CD14-positive monocyte (primary cell): ENCODE measurements at regions not wholly inside any gene's neighbourhood (a gene's known extent, or its start where the extent isn't known, plus 50 kb on each side); places are given as distances from the start of the nearest gene placed in this dataset.

ENCODE experiments used
- DNase-seq, 3 donors: peaks; one replicate each; pipeline ENCODE4 v3.0.0-alpha.2; 2011 to 2022
- H2AFZ ChIP-seq: 2 replicates; pipeline ENCODE4 v1.6.0; 2012; ENCODE audit warnings: mild to moderate bottlenecking, low read depth, low read length, inconsistent platforms; ENCODE audit not compliant: insufficient read depth, poor library complexity, severe bottlenecking
- H3K27ac ChIP-seq, 2 donors: 1 replicate in 1 of 2; 2 replicates in 1 of 2; pipeline ENCODE4 v1.5.1; 2012 to 2013; ENCODE audit warnings: low read length in 2 of 2, control low read depth in 1 of 2, inconsistent platforms in 1 of 2, low read depth in 1 of 2, mild to moderate bottlenecking in 1 of 2
- H3K27me3 ChIP-seq, 2 donors: one replicate each; pipeline versions ENCODE4 v1.6.0 to v1.6.1; 2011 to 2013; ENCODE audit warnings: low read length in 2 of 2; ENCODE audit not compliant: control insufficient read depth in 2 of 2, insufficient read depth in 2 of 2
- H3K36me3 ChIP-seq, 2 donors: replicated peaks in 1 of 2; 1 replicate in 1 of 2; 2 replicates in 1 of 2; pipeline versions ENCODE4 v1.5.1 to v1.6.1; 2012 to 2013; ENCODE audit warnings: low read length in 2 of 2, control low read depth in 1 of 2, inconsistent platforms in 1 of 2, mild to moderate bottlenecking in 1 of 2; ENCODE audit not compliant: insufficient read depth in 2 of 2, control insufficient read depth in 1 of 2
- H3K4me1 ChIP-seq, 2 donors: 1 replicate in 1 of 2; 2 replicates in 1 of 2; pipeline versions ENCODE4 v1.5.1 to v1.6.1; 2012 to 2013; ENCODE audit warnings: low read length in 2 of 2, control low read depth in 1 of 2, inconsistent platforms in 1 of 2, mild to moderate bottlenecking in 1 of 2, moderate library complexity in 1 of 2; ENCODE audit not compliant: insufficient read depth in 2 of 2, control insufficient read depth in 1 of 2
- H3K4me2 ChIP-seq: replicated peaks from 2 replicates; pipeline ENCODE3; 2012; ENCODE audit warnings: low read length, moderate library complexity, mild to moderate bottlenecking; ENCODE audit not compliant: poor library complexity, severe bottlenecking; ENCODE audit errors: extremely low read depth
- H3K4me3 ChIP-seq, 3 experiments: fragments of 200-600 bp in 1 of 3; sonication (generic) in 1 of 3; replicated peaks in 1 of 3; 1 replicate in 2 of 3; 2 replicates in 1 of 3; pipeline ENCODE4 v1.5.1; 2011 to 2013; ENCODE audit warnings: low read length in 3 of 3, mild to moderate bottlenecking in 3 of 3, control low read depth in 2 of 3, low read depth in 2 of 3, inconsistent platforms in 1 of 3, moderate library complexity in 1 of 3
- H3K79me2 ChIP-seq: 2 replicates; pipeline ENCODE4 v1.6.0; 2012; ENCODE audit warnings: mild to moderate bottlenecking, control low read depth, inconsistent platforms, low read length, moderate library complexity; ENCODE audit not compliant: insufficient read depth
- H3K9ac ChIP-seq: 2 replicates; pipeline ENCODE4 v1.6.0; 2017; ENCODE audit warnings: low read length, mild to moderate bottlenecking; ENCODE audit not compliant: insufficient read depth, poor library complexity, severe bottlenecking
- H3K9me3 ChIP-seq, 2 donors: replicated peaks in 1 of 2; 1 replicate in 1 of 2; 2 replicates in 1 of 2; pipeline versions ENCODE4 v1.5.1 to v1.6.1; 2012 to 2013; ENCODE audit warnings: low read length in 2 of 2, control low read depth in 1 of 2; ENCODE audit not compliant: control insufficient read depth in 1 of 2, insufficient read depth in 1 of 2
- H4K20me1 ChIP-seq: 2 replicates; pipeline ENCODE4 v1.6.0; 2012; ENCODE audit warnings: mild to moderate bottlenecking, low read length, control low read depth, moderate library complexity; ENCODE audit not compliant: insufficient read depth
- H3K27ac Mint-ChIP-seq, 7 donors: one replicate each; pipeline ENCODE4 v1.8.0; 2020; ENCODE audit warnings: mild to moderate bottlenecking in 7 of 7, mixed read lengths in 7 of 7, moderate library complexity in 6 of 7, inconsistent platforms in 2 of 7
- H3K27me3 Mint-ChIP-seq, 3 donors: one replicate each; pipeline ENCODE4 v1.8.0; 2021 to 2022; ENCODE audit warnings: low read depth in 3 of 3, mild to moderate bottlenecking in 3 of 3, mixed read lengths in 3 of 3, moderate library complexity in 3 of 3, inconsistent platforms in 1 of 3
- H3K36me3 Mint-ChIP-seq, 2 donors: one replicate each; pipeline ENCODE4 v1.8.0; 2020; ENCODE audit warnings: mixed read lengths in 2 of 2, inconsistent platforms in 1 of 2, mild to moderate bottlenecking in 1 of 2
- H3K4me1 Mint-ChIP-seq: one replicate; pipeline ENCODE4 v1.8.0; 2020; ENCODE audit warnings: mild to moderate bottlenecking, mixed read lengths
- H3K4me3 Mint-ChIP-seq, 2 donors: one replicate each; pipeline ENCODE4 v1.8.0; 2020; ENCODE audit warnings: mild to moderate bottlenecking in 2 of 2, mixed read lengths in 2 of 2, moderate library complexity in 1 of 2
- H3K9me3 Mint-ChIP-seq, 7 donors: one replicate each; pipeline ENCODE4 v1.8.0; 2020 to 2022; ENCODE audit warnings: mixed read lengths in 7 of 7, mild to moderate bottlenecking in 6 of 7, moderate library complexity in 6 of 7, inconsistent platforms in 2 of 7
- WGBS: methylation state at CpG from one replicate; pipeline ENCODE4 v1.1.5; 2013; ENCODE audit warnings: missing lambda C conversion rate; ENCODE audit not compliant: insufficient coverage; 5-methylcytosine and 5-hydroxymethylcytosine counted together
- intact Hi-C, 2 donors: fragments of 100-400 bp; cut with micrococcal nuclease; formaldehyde crosslinking; loops; one replicate each; pipeline versions ENCODE4 v1.15.0 to v1.15.1; 2023
- TF ChIP-seq, protein P1 (sequence below): fragments of 200-600 bp; IDR thresholded peaks from one replicate; pipeline ENCODE4 v1.8.0; 2022; ENCODE audit warnings: antibody characterized with exemption, mild to moderate bottlenecking

DNA sequence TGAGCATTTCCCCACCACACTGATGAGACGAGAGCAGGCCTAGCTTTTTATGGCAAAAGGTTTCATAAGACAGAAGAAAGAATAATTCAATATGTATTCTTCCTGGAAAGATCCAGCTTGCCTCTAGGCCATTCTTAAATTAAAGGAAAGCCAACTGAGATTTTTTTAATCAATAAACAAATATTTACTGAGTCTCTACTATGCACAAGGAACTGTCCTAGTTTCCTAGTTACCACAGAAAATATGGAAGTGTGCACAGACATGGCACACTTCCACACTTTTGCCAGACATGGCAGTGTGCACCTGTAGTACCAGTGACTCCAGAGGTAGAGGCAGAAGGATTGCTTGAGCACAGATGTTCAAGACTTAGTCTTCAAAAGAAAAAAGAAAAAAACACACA is 281.0 kb downstream of the CETN3 start:
- TF ChIP-seq, protein P1, sequence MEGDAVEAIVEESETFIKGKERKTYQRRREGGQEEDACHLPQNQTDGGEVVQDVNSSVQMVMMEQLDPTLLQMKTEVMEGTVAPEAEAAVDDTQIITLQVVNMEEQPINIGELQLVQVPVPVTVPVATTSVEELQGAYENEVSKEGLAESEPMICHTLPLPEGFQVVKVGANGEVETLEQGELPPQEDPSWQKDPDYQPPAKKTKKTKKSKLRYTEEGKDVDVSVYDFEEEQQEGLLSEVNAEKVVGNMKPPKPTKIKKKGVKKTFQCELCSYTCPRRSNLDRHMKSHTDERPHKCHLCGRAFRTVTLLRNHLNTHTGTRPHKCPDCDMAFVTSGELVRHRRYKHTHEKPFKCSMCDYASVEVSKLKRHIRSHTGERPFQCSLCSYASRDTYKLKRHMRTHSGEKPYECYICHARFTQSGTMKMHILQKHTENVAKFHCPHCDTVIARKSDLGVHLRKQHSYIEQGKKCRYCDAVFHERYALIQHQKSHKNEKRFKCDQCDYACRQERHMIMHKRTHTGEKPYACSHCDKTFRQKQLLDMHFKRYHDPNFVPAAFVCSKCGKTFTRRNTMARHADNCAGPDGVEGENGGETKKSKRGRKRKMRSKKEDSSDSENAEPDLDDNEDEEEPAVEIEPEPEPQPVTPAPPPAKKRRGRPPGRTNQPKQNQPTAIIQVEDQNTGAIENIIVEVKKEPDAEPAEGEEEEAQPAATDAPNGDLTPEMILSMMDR: no peak
- Histone ChIP-seq H3K27me3 (no peaks in the 10 kb centered on the region), H2AFZ (no peak overlapping the region), H3K4me3 (no peak overlapping the region), H3K36me3 (no peaks in the 10 kb centered on the region), H3K9me3 (no peaks in the 10 kb centered on the region), H3K27ac (no peak overlapping the region), H3K9ac (no peak overlapping the region), H3K79me2 (no peaks in the 10 kb centered on the region), H3K4me1 (no peaks in the 10 kb centered on the region), H3K4me2 (no peak overlapping the region), H4K20me1 (no peaks in the 10 kb centered on the region)
- H3K9me3 Mint-ChIP-seq: no peaks in the 10 kb centered on the region
- no peak overlapping the region for H3K27ac Mint-ChIP-seq
- DNase-seq: no peak
- WGBS: no CpG with 5 or more reads among the region's 1 CpG
- H3K4me1 Mint-ChIP-seq: peaks cover 12% of the 10 kb centered on the region
- no peak overlapping the region for H3K4me3 Mint-ChIP-seq
- H3K36me3 Mint-ChIP-seq: no peaks in the 10 kb centered on the region
- intact Hi-C loops: no loop called here
- no peaks in the 10 kb centered on the region for H3K27me3 Mint-ChIP-seq

DNA sequence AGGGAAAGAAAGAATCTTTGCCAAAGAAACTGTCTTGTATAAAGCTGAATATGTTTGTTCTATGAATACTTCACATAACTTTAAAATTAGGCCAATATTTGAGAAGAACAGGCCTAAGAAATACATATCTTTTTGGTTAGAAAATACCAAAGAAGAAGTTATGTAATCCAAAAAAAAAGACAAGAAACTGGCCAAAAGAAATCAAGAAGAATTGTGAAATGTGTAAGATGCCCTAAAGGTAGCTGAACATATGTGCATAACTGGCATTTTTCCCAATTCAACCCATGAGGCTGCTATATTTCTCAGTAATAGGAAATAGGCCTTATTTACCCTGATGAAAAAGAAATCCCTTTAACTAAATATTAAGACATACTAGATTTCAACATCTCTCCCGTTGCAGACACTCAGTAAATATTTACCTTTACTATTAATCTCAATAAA is 290.0 kb downstream of the CETN3 start:
- Histone ChIP-seq H3K27ac (no peak overlapping the region), H3K4me2 (no peak overlapping the region), H3K27me3 (no peaks in the 10 kb centered on the region), H3K4me3 (no peak overlapping the region), H4K20me1 (no peaks in the 10 kb centered on the region), H3K36me3 (no peaks in the 10 kb centered on the region), H3K9me3 (no peaks in the 10 kb centered on the region), H3K79me2 (no peaks in the 10 kb centered on the region), H2AFZ (no peak overlapping the region), H3K9ac (no peak overlapping the region), H3K4me1 (no peaks in the 10 kb centered on the region)
- intact Hi-C loops: no loop called here
- Mint-ChIP-seq H3K36me3 (no peaks in the 10 kb centered on the region), H3K27me3 (no peaks in the 10 kb centered on the region), H3K4me3 (no peak overlapping the region), H3K9me3 (peaks cover 0 to 3% (median 0%) of the 10 kb centered on the region in 7 donors), H3K27ac (no peak overlapping the region), H3K4me1 (no peaks in the 10 kb centered on the region)
- DNase-seq: no peak
- TF ChIP-seq, protein P1: no peak
- WGBS: no CpG with 5 or more reads among the region's 1 CpG
